Thyroid gland (tissue), 4 donors: ENCODE measurements at regions not wholly inside any gene's neighbourhood (a gene's known extent, or its start where the extent isn't known, plus 50 kb on each side); places are given as distances from the start of the nearest gene placed in this dataset.

ENCODE experiments used
- CTCF ChIP-seq, 6 experiments: fragments of 200-600 bp in 3 of 6; fragments of 450-650 bp in 3 of 6; sonication (generic) in 3 of 6; IDR thresholded peaks; one replicate each; pipeline ENCODE4 v1.5.1; 2016 to 2019; ENCODE audit warnings: antibody characterized with exemption in 6 of 6, mild to moderate bottlenecking in 2 of 6, inconsistent platforms in 1 of 6, moderate library complexity in 1 of 6
- POLR2A ChIP-seq, 2 donors: fragments of 450-650 bp; IDR thresholded peaks; one replicate each; pipeline ENCODE4 v1.6.1; 2017; ENCODE audit warnings: antibody characterized with exemption in 2 of 2, mild to moderate bottlenecking in 2 of 2, moderate library complexity in 1 of 2

- TF ChIP-seq CTCF (IDR thresholded peaks at IDR 0.05) (no peak), POLR2A (IDR thresholded peaks at IDR 0.05) (no peak)
These were observed 118.7 kb upstream of the RRP15 start for GRCh38 chr1:218166268-218166945.
